Effector CD8-positive, alpha-beta T cell (primary cell): ENCODE measurements at regions not wholly inside any gene's neighbourhood (a gene's known extent, or its start where the extent isn't known, plus 50 kb on each side); places are given as distances from the start of the nearest gene placed in this dataset.

Experiments
- DNase-seq: peaks from one replicate; lab custom pipeline; 2025; lab: John Stamatoyannopoulos, UW

DNA sequence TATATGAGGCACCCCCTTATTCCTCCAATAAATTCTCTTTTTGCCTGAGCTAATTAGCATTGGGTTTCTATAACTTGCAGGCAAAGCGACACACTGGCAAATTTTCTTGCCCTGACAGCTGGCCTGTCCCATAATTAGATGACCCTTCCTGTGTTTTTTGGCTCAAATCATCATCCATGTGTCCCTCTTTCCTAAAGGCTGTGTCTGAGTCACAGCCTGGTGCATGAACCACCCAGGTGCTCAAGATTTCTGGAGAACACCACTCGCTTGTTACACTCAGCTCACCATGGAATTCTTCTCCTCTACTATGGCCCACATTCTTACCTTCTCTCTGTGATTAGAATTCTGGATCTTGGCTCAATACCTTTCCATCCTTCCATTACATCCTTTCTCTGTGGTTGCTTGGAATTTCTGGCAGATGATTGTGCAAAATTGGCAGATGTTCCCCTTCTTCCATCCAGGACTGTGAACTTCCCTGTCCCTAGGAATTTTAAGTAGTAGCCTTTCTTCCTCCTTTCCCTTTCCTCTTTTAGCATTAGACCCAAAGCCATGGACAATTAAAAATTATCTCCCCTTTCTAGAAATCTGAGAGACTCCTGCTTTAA is 116.0 kb upstream of the ANKRD1 start:
- no peak for DNase-seq

DNA sequence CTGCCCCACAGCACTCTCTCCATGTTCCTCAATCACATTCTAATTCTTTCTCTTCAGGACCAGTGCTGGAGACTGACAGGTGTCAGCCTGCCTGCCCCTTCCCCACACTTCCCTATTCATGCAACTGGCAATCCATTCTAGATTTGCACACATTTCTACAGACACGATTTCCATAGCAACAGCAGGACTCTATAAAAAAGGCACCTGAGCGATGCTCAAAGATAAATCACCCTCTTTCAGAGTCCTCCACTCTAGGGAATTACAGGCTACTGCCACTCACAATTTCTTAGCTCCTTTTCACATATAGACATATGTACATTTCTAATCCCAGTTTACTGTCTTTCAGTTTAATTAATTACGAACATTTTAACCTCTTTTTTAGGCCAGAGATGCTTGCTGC is 118.1 kb upstream of the ANKRD1 start:
- no peak for DNase-seq

DNA sequence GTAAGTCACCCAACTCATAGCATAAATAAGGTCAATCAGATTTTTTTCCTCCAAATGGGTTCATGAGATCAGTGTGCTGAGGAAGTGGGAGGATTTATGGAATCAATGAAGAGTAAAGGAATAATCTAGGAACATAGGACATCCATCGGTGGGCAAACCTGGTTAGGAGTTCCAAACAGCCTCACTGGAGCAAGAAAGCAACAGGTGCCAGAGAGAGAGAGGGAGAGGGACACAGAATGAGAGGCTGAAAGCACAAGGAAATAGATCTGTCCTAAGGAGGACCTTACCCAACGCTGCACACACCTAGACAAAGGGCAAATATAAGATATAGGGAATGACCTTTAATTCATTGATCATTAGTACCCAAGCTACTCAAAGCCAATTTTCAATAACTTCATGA is 119.5 kb upstream of the ANKRD1 start:
- DNase-seq, result no peak

DNA sequence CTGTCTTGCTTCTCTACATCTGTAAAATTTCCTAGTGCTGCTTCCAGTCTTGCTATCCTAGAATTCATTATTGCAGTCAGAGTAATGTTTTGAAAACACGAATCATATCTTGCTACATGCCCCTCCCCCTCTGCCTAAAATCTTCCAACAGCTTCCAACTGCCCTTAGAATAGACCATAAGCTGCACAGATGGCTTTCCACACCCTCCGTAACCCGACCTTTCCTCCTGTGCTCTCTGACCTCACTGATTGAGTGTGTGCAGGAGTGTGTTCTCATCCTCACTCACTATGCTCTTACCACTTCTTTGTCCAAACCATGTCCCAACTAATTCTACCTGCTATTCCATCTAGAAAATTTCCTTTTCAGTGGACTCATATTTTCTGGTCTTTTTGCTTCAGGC is 121.2 kb upstream of the ANKRD1 start:
- no peak for DNase-seq

DNA sequence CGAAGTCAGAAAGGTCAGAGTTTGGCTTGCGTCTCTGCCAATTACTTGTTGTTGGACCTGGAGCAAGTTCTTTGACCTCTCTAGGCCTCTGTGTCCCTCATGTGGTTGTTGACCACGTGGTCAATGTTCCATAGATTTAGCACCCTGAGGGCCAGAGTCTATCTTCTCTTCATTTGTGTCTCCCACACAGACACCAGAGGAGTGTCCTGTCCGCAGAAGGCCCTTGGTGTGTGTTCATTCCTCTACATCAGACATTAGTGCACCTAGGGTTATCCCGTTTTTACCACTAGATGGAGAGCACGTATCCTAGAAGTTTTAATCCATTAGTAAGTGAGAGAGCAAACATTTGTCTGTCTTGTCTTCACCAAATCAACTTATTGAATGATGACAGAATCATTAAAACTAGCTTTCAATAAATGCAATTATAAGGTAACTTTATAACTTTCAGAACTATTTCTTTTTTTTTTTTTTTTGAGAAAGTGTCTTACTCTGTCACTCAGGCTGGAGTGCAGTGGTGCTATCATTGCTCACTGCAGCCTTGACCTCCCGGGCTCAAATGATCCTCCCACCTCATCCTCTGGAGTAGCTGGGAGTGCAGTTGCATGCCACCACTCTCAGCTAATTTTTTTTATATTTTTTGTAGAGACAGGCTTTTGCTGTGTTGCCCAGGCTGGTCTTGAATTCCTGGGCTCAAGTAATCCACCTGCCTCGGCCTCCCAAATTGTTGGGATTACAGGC is 122.5 kb upstream of the ANKRD1 start:
- no peak for DNase-seq

DNA sequence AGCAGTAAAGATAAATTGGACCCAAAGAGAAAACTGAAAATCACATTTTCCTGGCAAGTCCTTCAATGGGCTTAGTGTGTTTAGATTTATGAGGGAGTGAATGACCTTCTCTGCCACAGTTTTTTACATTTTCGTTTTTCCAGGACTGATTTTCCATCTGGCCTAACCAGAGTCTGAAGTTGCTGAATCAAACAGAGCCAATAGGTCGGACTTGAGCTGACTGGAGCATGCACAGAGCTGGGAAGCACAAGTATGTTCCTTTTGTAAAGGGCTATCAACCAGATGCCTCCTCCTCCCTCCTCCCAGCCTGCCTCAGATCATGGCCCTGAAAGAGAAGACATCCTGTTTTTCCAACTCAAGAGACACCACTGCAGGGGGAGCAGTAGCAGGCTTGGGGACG is 126.0 kb upstream of the ANKRD1 start:
- no peak for DNase-seq

DNA sequence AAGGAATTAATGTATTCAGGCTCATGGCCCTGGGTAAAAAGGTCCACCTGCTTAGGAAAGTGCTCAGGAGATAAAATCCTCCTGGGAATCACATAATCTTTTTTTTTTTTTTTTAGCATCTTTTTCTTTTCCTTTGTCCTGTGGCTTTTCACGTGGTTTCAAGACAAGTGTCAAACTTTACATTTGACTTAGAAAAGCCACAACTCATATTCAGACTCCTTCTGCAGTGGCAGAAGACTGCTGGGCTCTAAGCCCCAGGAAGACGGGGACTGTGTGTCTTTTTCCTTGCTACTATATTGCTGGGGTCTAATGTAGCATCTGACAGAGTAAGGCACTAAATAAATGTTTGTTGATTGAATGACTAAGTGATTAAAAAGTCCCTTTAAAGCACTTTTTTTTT is 127.5 kb upstream of the ANKRD1 start:
- no peak for DNase-seq

DNA sequence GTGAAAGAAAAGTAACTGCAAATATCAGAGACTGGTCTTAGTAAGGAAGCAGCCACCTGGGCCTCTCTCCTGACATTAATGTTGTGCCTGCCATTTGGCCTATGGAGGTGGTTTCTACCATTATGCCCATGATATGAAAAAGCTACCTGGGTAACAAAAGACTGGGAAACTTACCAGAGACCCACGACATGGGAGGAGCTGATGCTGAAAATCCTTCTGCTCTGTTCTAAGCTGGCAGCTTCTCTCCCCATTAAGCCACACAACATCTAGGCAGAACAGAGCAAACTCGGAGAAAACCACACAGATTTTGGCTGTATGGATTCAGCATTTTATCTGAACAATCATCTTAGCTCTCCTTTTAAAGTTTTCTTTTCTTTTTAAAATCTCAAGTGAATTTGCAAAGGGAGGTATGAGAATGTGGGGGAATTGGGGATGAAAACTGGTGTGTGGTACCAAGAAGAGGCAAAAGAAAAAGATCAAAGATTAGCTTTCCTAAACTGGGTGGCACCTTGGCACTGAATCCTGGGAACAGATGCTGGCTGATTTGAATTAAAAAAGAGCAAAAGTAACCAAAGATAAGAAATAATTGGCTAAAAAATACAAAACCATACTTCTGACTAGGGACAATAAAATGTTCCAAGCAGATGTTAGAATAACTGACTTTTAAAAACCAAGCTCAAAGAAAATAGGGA is 128.6 kb upstream of the ANKRD1 start:
- no peak for DNase-seq

DNA sequence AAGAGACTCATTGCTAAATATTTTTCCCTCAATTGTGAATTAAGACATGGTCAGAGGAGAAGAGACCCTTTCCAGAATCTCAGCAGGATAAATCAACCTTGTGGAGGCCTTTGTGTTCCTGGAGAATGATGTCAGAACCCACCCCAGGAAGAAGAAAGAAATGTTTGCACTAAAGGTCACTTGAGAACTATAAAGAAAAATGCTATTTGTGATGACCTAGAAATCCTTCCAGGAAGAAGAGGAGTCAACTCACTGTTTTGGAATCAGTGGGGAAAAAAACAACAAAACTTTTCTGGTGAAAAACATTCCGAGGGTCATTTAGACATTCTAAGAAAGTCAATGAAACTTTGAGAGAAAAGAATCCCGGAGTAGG is 129.1 kb upstream of the ANKRD1 start:
- DNase-seq, result no peak

DNA sequence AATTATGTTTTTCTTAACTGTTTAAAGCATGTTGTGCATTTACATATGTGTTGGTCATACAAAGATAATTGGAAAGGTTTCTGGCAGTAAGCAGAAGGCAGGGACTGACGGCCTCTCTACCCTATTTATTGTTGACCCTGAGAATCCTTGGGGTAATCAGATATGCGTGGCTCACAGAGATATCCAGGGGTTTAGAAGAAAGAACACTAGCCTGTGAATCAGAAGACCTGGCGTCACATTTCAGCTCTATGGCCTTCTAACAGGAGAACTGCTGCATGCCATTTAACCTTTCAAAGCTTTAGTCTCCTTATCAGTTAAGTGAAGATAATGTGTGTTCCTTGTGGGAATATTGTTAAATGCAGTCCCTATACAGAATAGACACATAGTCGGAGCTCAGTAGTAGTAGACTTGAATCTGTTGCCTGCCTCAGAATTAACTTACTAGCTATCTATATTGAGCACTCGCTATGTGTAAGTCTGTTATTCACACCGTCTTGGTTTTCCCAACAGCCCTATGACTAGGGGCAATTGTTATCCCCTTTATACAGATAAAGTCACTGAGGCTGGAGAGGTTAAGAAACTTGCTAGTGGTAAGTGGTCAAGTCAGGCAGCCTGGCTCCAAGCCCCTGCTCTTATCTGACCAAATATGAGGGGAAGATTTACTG is 129.6 kb upstream of the ANKRD1 start:
- DNase-seq, result no peak

DNA sequence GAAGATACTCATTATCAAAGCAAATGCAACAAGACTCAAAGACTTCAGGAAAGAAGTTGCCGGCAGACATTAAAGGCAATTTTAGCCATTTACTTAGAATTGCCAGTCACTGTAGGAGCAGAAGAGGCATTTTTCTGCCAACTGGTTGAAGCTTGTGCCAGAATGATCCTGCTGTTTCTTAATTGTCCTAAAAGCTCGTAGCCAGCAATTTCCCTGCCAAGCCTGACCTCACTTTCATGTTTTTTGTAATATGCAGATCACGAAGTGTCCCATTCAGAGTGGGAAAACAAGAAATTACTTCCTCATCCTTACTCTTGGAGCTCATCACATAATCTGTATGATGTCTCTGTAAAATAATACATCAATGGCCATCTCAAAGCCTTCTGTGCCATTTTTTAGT is 130.9 kb upstream of the ANKRD1 start:
- no peak for DNase-seq

DNA sequence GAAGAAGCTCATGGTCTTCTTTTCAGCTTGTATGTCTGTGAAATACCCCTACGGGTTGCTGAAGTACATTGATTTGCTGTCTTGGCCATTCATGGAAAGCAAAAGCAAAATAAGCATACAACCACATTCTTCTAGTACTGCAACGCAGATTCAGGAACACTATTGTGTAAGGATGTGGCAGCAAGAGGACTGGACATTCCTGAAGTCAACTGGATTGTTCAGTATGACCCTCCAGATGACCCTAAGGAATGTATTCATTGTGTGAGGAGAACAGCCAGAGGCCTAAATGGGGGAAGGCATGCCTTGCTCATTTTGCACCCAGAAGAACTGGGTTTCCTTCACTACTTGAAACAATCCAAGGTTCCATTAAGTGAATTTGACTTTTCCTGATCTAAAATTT is 133.4 kb upstream of the ANKRD1 start:
- DNase-seq, result no peak

DNA sequence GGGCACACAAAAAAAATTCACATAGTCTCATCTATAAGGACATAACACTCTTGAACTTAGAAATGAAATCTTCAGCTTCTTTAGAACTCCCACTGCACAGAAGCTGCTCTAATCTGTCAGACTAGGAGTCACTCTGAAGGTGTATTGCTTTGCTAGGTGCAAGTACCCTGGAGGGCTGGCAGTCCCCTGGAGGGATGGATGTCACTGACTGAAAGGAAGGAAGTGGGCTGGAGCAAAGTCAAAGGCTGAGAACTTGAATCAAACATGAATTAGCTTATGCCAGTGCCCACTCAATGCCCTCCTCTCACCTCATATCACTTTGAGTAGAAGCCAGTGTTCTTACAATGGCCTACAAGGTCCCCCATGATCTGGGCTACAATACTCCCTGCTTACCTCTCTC is 140.3 kb upstream of the ANKRD1 start:
- no peak for DNase-seq

DNA sequence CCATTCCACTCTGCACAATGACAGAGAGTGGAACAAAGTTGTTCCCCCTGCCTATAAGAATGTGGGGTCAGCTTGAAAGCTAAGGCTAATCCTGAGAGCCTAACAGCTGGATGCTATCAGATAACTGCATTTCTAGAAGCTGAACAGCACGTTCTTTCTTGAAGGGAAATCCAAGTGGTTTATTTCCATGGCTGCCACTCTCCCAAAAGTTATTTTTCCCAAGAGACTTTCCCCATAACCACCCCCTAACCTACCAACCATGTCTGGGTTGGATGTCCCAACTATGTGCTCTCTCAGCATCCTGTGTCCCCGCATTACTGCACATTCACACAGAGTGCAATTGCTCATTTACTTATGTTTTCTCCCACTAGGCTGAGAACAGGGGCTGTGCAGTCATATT is 140.7 kb upstream of the ANKRD1 start:
- DNase-seq, result no peak

DNA sequence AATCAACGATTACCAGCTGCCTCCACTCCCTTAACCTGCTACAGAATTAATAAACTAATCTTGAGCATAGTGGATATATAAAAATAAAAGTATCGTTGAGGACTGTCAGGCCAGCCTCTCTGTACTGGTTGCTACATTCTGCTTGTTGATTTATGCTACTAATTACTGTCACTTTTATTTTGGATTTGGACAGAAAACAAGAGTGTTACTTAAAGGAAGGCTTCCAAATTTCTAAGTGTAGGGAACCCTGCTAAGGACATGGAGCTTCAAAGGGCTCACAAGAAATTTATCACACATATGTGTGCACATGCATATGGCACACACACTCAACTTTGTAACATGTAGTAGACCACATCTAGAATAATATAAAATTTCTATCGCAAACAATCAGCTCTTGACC is 141.2 kb upstream of the ANKRD1 start:
- no peak for DNase-seq

DNA sequence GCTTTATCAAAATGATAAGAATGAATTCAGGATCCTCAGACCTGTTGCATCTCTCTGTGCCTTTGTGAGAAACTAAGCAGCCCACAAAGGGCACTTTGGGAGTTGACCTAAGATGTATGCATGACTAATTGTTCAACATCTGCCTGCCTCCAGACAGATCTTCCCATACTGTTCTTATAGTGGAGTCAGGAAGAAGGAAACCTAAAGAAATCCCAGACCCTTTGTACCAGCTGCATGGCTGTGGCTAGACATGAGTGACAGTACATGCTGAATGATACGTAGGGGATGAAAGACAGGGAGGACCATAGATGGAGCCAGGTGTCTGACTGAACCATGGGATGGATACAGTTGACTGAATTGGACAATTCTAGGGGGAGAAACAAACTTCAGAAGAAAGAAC is 148.7 kb upstream of the PCGF5 start:
- DNase-seq, result no peak

DNA sequence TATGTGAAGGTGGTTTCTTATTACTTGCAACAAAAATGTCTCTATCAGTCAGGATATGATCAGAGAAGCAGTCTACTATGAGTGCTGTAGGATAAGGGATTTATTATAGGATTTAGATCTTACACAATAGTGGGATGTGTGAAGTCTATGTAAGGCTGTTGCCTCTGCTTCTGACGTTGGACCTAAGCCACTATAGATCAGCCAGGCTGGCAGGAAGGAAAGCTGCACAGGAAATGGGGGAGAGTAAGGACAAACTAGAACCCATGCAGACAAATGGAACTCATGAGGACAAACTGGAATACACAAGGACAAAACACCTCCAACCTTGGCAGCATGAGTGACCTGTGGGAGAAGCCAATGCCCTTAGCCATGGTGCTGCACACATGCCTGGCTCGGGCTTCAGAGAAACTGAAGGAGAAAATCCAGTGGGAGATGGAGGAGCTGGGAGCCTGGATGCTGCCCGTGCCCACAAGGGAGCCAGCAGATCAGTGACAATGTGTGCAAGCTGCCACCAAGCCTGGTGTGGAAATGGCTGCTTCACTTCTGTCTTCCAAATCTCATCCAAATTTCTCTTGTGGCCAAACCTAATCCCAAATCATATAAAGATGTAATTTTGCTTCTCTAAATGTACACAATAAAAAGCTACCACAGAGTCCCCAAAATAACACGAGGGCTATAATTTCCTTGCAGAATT is 147.0 kb upstream of the PCGF5 start:
- DNase-seq, result no peak

DNA sequence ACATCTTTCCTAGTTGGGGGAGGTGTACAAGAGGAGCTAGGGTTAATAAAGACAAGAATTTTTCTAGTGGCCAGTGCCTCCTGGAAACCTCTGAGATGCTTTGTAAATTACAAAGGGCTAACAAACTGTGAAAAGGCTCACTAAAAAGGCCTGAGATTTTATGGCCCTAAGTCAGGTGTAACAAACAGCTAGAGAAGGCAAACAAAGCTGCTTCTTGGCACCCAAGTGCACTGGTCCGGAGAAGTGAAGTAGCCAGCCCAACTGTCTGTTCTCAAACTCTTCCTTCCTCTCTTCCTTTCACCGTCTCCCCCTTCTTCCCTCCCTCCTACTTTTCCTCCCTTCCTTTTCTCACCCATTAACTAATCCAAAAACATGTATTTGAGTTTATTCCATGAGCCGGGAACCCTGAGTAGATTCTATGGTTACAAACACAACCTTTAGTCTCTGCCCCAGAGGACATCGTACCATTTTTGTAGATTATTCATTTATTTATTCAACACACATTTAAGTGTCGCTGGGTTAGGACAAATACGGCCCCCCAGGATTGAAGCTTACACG is 143.4 kb upstream of the PCGF5 start:
- no peak for DNase-seq

DNA sequence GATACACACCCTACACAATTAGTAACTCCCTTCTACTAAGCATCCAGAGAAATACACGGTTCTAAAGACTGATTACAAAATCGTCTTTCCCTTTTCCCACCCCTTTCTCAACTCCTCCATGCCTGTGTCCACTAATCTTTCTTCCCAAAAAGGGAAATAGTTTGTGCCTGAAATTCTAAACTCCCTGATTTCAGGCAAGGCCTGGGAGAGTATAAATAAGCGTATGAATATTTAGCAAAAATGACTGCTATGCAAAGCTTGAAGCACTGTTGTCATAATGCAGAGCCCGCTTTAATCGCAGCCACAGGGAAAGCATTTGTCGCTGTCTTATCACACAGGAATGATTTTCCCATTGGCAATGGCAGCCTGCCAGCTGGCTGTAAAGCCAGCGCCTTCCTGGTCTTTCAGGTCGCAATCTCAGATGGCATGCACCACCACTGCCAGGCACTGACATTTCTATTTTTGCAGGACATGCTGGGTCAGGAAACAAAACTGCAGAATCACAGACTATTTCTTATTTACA is 142.9 kb upstream of the PCGF5 start:
- DNase-seq, result no peak

DNA sequence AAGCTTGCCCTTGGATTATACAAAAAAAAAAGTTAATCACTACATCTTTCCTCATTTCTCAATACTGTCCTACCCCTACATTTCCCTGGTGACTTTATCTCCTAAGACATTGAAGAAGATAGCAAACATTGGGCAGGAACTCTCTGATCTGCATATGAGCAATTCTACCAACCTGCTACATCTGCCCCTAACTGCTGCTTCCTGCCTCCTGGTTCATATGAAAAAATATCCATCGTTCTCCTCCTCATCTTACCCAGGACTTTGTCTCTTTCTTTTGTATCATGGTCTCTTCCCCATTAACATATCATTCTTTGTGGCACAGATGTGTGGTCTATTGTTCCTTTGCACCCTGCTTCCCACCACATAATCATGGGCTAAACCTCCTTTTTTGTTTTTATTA is 139.7 kb upstream of the PCGF5 start:
- no peak for DNase-seq

DNA sequence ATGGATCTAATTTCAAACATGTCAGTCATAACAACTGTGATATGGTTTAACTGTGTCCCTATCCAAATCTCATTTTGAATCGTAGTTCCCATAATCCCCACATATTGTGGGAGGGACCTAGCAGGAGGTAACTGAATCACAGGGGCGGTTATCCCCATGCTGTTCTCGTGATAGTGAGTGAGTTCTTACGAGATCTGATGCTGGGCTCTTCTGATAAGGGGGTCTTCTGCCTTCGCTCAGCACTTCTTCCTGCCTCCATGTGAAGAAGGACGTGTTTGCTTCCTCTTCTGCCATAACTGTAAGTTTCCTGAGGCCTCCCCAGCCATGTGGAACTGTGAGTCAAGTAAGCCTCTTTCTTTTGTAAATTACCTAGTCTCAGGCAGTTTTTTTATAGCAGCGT is 138.0 kb upstream of the PCGF5 start:
- DNase-seq, result no peak
